H1 (cell line): ENCODE measurements at regions not wholly inside any gene's neighbourhood (a gene's known extent, or its start where the extent isn't known, plus 50 kb on each side); places are given as distances from the start of the nearest gene placed in this dataset.

Experiments
- CTCF ChIP-seq, 3 experiments: IDR thresholded peaks; 1 replicate in 2 of 3; 2 replicates in 1 of 3; pipeline versions ENCODE4 v1.5.1 to v1.6.1; 2011; ENCODE audit warnings: low read length in 3 of 3, mild to moderate bottlenecking in 3 of 3, inconsistent platforms in 2 of 3, low read depth in 1 of 3, moderate library complexity in 1 of 3; ENCODE audit not compliant: insufficient read depth in 1 of 3; ENCODE audit errors: control extremely low read depth in 1 of 3
- EP300 ChIP-seq, 2 experiments: IDR thresholded peaks; 1 replicate in 1 of 2; 2 replicates in 1 of 2; pipeline ENCODE4 v1.6.1; 2011 to 2012; ENCODE audit warnings: low read depth in 2 of 2, low read length in 2 of 2, mild to moderate bottlenecking in 2 of 2, borderline replicate concordance in 1 of 2, inconsistent platforms in 1 of 2, moderate library complexity in 1 of 2
- HDAC2 ChIP-seq, 2 experiments: fragments of 300-600 bp in 1 of 2; sonication (generic) in 1 of 2; IDR thresholded peaks; 2 replicates each; pipeline ENCODE4 v1.6.1; 2011 to 2012; ENCODE audit warnings: low read depth in 2 of 2, low read length in 2 of 2, mild to moderate bottlenecking in 2 of 2, moderate library complexity in 2 of 2, borderline replicate concordance in 1 of 2, inconsistent platforms in 1 of 2
- NRF1 ChIP-seq: IDR thresholded peaks from 2 replicates; pipeline ENCODE4 v1.6.1; 2011; ENCODE audit warnings: mild to moderate bottlenecking, low read depth, low read length, improper control_type of control experiment
- SIN3A ChIP-seq, 2 experiments: IDR thresholded peaks in 1 of 2; conservative IDR thresholded peaks in 1 of 2; 2 replicates each; pipeline ENCODE4 v1.6.1; 2011 to 2012; ENCODE audit warnings: low read length in 2 of 2, improper control_type of control experiment in 1 of 2, low read depth in 1 of 2, mild to moderate bottlenecking in 1 of 2
- TEAD4 ChIP-seq: IDR thresholded peaks from 2 replicates; pipeline ENCODE4 v1.6.1; 2012; ENCODE audit warnings: low read depth, low read length, inconsistent platforms, mixed read lengths

- TF ChIP-seq HDAC2 (IDR thresholded peaks at IDR 0.05; ENCODE audit: borderline replicate concordance in 1 of 2, low read depth in 2 of 2, low read length in 2 of 2) (no peak), EP300 (IDR thresholded peaks at IDR 0.05; ENCODE audit: borderline replicate concordance in 1 of 2, low read depth in 2 of 2, low read length in 2 of 2) (no peak), NRF1 (no peak), SIN3A (conservative IDR thresholded peaks at IDR 0.05 in 1 of 2, IDR thresholded peaks at IDR 0.05 in 1 of 2; ENCODE audit: low read depth in 1 of 2, low read length in 2 of 2) (no peak), CTCF (IDR thresholded peaks at IDR 0.05; ENCODE audit: control extremely low read depth in 1 of 3, insufficient read depth in 1 of 3, low read depth in 1 of 3, low read length in 3 of 3) (no peak), TEAD4 (no peak)
Observed at GRCh38 chr13:65505941-65506340, 1724.2 kb downstream of the PCDH9 start.
